Hepatic stellate cell (primary cell): ENCODE measurements at regions not wholly inside any gene's neighbourhood (a gene's known extent, or its start where the extent isn't known, plus 50 kb on each side); places are given as distances from the start of the nearest gene placed in this dataset.
"Not testable (repeated sequence)": the region's sequence is repeated elsewhere in the genome, so short reads cannot be mapped to it uniquely, and the experiment has no call there.

ENCODE experiments used
- DNase-seq: peaks from one replicate; pipeline ENCODE4 v3.0.0; 2011; ENCODE audit warnings: low spot score

DNA sequence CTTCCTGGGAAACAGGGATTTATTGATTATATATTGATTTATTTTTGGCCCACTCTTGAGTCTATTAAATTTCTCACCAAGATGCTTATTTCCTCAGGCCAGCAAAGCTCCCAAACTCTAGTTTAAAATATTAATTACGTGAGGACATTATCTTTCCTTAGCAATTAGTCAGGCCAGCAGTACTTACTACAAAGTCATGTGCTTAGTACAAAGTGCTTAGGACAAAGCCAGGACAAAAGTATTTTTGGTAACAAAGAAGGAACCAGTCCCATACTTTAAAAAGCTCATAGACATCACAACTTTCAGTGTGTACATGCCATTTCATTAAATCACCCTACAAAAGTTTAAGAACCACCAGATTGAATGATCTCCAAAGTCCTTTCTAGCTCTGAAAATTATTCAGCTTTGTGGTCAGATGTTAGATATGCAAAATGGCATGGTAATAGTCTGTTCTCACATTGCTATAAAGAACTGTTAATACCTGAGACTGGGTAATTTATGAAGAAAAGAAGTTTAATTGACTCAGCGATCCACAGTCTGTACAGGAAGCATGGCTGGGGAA is 94.7 kb upstream of the PWP1 start:
- no peak for DNase-seq

DNA sequence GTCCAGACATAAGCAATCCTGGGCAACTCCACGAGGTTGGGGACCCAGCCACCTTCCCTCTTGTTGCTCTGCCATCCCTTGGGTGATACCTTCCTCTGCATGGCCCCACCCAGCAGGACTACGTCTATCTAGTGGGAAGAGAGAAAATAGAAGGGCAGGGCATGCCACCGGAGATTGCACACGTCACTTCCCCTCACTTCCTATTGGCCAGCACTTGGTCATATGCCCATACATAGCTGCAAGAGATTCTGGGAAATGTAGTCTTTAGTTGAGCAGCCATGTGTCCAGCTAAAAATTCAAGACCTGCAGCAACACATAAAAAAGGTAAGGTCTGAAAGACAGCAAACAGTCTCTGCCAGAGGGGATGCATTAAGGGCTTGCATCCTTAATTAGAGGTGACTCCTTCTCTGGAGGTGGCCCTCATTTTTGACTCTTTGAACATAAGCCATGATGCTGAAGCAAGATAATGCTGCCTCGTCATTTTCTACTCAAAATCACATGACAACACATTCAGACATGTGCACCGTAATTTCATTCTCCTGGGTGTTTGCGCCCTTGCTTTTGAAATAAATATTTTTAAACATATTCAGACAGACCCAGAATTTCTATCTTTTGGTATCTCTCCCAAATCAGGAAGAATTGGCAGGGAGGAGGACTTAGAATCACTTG is 91.8 kb upstream of the PWP1 start:
- DNase-seq, result no peak

DNA sequence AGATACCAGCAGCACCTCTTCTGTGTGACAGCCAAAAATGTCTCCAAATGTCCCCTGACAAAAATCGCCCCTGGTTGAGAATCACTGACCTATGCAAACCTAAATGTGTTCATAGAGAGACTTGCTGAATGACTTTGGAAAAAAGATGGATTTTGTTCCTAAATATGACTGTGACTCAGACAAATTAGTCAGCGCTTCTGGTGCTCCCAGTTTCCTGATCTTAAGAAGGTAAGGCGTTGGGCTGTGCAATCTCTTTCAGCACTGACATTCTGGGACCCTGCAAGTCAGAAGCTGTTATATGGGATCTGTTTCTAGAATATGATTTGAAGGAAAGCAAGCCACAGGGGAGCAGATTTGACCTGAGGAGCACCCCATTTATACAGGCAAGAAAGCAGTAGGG is 90.6 kb upstream of the PWP1 start:
- no peak for DNase-seq

DNA sequence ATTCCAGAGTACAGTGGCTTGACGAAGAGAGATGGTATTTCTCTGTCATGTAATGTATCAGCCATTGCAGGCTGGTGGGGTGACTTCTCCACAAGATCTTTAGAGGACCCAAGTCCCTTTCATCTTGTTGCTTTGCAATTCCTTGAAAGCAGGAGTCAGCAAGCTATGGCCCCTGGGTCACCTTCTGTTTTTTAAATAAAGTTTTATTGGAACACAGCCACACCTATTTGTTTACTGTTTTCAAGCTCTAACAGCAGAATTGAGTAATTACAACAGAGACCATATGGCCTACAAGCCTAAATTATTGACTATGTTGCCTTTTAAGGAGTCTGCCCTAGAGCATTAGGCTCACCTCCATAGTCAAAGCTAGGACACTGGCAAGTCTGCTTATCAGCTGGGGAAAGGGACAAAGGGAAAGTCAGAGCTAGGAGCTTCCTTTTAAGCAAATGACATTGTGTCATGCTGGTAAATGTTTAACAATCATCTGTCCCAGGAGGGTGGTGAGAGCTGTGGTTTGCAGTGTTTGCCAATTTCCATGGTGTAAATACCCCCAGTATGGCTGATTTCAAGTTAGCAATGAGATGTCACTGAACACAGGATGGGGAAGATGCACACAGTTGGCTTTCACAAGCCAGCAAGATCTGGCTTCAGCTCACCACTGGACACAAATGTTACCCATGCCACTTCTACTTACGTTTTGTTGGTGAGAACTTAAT is 87.7 kb upstream of the PWP1 start:
- no peak for DNase-seq

DNA sequence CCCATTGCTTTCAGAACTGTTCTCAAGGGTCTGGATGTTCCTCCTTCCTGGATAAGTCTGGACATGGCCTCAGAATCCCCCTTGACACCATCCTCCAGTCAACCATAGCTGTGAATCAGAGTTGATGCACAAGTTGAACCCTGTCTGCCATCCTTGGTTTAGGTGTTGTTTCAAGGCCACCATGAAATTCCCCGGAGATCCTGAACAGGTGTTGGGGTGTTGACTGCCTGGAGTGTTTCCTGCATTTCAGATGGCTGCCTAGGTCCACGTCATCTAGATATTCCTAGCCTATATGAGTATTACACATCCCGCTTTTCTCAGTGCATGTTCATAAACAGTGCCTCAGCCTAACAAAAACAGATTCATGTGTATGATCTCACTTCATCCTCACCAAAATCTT is 86.7 kb upstream of the PWP1 start:
- no peak for DNase-seq

DNA sequence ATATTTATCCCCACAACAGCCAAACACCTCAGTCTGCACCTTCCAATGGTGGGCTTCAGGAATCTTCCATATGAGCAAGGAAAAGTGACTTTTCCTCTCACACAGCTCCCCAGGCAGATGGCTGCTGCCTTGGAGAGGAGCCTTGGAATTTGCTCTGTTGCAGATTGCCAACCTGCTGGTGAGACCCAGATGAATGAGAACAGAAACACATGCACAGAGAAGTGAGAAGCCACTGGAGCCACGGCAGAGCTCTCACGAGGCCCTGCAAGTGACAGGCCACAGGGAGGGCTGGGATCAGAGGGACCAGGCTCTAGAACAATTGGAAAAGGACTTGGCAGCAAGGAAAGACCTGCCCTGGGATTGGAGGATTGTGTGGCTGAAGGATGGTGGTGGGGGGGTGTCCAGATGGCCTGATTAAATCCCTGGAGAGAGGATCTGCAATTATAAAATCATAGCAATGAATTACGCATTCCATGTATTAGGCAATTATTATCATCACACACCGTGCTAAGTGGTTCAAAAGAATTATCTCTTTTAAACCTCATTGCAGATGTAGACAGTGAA is 84.9 kb upstream of the PWP1 start:
- DNase-seq, result no peak

DNA sequence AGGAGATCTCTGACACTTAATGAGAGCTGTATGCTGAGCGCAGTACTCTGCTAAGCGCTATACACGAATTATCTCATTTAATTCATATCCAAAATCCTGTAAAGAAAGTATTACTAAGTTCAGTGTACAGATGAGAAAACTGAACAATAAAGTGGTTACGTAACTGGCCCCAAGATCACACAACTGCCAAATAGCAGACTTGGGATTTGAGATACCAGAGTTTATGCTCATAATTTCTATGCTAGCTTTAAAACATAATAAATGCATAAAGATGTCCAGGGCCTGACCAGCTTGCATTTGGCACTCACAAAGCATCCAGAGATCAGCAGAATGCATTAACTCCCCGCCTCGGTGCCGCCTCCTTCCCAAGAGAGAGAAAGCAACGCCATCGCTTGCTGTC is 83.2 kb upstream of the PWP1 start:
- no peak for DNase-seq

DNA sequence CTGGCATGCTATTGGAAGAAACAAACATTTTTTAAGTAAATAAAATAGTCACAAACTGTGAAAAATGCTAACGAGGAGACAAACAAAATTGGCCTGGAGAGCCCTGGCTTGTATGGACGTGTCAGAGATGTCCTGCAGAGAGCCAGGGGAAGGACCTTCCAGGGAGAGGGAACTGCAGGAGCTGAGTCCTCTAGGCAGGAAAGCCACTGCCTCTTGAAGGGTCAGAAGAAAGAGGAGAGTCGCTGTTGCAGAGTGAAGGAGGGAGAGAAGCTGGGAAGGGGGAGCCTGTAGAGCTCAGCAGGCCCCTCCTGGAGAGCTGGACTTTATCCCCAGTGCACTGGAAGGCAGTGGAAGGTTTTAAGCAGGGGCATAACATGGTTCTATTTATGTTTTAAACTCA is 80.3 kb upstream of the PWP1 start:
- DNase-seq, result no peak

DNA sequence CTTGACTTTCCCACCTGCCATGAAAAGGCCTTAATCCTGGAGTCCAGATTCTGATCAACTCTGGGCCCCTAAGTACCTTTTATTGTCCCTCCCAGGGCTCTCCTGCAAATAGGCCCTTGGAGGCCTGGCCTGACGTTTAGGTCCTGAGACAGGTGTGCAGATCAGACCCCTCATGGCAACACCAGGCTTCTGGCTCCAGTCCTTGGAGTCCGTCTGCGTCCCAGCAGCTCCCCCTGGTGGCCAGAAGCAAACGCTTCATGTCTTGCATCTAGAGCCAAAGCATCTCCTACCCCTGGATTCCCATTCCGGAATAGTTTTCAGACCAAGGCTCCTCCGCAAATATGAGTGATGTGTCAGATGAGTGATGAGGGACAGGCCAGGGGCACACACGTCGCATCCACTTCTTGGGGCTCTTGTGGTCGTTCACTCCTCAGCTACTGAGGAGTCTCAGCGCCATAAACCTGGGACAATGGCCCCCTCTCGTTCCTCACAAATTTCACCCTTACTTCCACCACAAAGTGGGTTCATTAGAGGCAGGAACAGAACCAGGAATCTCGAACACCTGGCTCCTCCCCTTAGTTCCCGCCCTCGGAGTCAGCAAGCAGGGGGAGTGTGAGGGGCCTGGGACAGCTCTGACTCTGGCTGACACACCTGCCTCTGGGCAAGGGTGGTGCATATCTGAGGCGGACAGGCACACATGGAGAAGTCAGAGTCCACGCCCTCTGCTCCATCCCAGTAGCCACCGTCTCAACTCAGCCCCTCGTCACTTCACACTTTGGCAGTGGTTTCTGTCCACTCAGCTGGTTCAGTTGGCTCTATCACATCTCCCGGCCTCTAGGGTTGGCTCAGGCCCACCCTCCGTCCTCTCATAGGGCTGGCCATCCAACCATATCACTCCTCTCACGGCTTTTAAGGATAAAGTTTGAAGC is 77.9 kb upstream of the PWP1 start:
- peak; percentile 77 for DNase-seq

DNA sequence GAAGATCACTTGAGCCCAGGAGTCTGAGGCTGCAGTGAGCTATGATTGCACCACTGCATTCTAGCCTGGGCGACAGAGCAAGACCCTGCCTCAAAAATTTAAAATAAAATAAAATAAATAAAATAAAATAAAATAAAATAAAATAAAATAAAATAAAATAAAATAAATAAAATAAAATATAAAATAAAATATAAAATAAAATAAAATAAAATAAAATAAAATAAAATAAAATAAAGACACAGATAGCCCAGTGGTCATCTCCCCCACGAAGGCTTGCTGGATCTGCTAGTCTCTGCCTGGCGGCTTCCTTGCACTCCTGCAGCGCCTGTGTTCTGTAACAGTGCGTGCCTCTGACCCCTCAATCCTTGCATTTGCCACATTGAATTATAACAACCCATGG is 76.8 kb upstream of the PWP1 start:
- not testable (repeated sequence) for DNase-seq

DNA sequence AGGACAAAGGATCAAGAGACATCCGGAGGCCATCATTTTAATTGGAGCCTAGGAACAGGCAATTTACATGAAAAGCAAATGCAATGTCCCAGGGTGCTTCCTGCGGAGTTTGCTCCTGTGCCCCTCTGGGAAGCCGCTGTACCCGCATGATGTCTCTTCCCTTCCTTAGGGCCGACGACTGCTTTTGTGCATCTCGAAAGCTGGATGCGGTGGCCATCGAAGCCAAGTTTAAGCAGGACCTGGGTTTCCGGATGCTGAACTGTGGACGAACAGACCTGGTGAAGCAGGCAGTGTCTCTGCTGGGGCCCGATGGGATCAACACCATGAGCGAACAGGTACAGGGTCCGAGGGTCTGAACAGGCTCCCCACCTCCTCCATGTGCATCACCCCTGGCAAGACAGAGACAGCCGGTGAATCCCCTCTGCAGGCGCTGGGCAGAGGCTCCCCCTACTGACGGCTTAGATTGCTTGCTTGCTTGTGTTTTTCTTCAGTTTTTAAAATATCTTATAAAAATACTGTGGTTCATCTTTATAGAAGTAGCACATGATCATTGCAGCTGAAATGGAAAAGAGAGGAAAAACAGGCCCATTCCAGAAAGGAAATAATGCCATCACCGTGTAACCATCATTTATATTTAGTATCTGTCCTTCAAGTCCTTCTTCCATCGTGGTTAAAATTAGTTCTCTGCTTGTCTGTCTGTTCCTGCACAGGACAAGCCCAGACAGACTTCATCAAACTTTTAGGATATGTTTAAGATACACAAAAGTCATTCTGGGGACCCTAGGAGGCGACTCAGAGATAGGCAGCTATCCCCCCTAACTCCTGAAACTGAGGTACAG is 75.4 kb upstream of the PWP1 start:
- peak; percentile 37 for DNase-seq

DNA sequence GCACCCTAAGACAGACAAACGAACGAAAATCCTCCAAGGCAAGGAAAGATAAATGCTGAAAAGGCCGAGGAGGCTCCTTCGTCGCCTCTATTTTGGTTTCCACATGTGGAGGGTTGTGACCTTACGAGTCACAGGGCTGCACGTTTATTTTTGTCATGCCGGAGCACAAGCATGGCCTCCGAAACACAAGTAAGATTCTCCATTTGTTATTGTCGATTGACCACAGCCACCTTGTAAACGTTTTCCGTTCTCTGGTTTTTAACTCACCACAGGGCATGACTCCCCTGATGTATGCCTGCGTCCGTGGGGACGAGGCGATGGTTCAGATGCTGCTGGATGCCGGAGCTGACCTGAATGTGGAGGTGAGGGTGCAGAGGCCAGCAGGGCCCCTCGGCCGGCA is 73.1 kb upstream of the PWP1 start:
- DNase-seq, result no peak

DNA sequence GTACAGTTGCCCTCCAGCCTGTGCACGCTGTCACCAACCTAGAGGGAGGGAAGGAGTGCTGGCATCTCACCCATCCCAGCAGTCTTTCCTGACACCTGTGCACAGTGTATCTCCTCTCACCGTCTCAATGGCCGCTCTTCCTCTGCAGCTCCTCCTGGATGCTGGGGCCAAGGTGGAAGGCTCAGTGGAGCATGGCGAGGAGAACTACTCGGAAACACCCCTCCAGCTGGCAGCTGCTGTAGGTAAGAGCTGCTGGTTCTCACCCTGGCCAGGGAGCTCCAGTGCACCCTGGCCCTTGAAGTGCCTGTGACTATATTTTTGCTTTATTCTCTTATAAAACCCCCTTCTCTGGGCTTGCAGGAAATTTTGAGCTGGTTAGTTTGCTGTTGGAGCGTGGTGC is 68.7 kb upstream of the PWP1 start:
- DNase-seq, result no peak

DNA sequence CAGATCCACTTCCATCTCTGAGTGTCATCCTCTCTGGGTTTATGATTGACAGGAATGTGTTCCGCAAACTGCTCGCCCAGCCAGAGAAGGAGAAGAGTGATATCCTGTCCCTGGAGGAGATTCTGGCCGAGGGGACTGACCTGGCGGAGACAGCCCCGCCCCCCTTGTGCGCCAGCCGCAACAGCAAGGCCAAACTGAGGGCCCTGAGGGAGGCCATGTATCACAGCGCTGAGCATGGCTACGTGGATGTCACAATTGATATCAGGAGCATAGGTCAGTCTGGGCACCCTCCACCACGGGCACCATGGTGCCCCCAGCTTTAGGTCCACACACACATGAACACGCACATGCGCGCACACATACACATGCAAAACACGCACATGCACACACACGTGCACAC is 67.5 kb upstream of the PWP1 start:
- no peak for DNase-seq

DNA sequence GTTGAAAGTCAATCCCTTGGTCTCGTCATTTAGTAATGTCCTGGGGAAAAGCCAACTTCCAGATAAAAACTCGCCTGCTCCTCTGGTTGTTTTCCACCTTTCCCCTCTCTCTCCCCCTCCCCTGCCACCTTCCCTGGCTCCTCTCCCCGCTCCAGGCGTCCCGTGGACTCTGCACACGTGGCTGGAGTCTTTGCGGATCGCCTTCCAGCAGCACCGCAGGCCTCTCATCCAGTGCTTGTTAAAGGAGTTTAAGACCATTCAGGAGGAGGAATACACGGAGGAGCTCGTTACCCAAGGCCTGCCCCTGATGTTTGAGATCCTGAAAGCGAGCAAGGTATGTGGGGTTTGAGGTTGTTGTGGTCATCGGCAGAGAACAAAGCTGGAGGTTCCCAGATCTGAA is 65.8 kb upstream of the PWP1 start:
- DNase-seq, result no peak

DNA sequence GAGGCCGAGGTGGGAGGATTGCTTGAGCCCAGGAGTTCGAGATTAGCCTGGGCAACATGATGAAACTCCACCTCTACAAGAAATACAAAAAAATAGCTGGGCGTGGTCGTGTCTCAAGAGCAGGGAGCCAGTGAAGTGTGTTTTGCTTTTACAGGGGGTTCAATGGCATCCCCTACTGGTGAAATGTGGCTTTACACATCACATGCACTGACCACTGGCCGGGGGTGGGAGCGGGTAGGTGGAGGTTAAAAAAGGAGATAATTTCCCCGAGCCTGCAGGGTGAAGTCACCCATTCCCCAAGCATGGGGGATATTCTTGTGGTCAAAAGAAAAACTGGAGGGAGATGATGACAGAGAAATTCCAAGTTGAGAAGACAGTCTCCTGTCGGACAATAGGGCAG is 63.6 kb upstream of the PWP1 start:
- DNase-seq, result no peak

DNA sequence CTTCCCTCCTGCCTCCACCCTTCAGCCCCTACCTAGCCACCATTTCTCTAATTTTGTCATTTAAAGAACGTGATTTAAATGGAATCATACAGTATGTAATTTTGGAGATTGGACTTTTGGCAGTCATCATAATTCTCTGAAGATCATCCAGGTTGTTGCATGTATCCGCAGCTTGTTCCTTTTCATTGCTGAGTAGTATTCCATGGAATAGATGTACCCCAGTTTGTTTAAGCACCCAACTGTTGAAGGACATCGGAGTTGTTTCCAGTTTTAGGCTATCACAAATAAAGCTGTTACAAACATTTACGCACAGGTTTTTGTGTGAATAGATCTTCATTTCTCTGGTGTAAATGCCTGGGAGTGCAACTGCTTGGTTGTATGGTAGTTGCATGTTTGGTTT is 61.1 kb upstream of the PWP1 start:
- no peak for DNase-seq

DNA sequence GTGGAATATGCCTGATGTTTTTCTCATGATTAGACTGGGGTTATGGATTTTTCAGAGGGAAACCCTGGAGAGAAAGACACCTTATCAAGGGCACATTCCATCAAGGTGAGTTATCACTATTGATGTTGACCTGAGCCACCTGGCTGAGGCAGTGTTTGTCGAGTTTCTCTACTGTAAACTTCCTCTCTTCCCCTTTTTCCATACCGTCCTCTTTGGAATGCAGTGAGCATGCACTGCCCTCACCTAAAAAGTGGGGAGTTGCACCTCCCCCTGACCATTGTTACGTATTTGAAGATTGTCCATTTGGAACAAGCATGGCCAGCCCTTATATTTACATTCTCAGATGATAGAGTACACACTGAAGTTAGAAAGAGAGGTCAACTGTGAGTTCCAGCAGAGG is 53.9 kb upstream of the PWP1 start:
- DNase-seq, result no peak

DNA sequence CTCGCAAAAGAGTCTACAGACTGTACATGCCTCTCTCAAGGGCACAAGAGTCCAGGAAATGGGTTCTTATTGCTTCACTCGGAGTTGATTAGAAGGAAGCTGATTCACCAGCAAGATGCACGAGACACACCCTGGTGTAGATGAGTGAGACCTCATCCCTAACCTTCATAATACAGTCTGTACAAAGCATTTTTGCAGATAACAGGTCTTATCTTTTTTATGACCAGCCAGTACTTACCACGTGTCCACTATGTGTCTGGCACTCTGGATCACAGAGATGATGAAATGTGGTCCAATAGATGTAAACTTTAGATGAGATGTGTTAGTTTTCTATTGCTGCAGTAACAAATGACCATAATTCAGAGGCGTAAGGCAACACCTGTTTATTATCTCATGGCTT is 53.4 kb upstream of the PWP1 start:
- no peak for DNase-seq

DNA sequence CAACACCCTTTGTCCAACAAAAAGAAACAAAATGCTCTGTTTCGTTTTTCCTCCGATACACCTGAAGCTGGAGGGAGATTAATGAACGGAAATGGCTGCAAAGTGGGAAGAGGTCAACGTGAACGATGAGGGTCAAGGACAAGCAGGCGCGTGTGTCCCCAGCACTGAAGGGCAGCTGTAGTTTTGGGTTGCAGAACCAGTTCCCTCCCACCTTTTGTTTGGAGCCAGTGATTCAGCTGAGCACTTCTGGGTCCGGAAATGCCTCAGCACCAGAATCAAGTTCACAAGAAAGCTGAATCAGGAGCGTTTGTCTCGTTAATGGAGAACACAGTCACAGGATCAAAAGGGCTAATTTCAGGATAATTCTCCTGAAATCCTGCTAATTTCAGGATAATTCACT is 51.1 kb upstream of the PWP1 start:
- no peak for DNase-seq

DNA sequence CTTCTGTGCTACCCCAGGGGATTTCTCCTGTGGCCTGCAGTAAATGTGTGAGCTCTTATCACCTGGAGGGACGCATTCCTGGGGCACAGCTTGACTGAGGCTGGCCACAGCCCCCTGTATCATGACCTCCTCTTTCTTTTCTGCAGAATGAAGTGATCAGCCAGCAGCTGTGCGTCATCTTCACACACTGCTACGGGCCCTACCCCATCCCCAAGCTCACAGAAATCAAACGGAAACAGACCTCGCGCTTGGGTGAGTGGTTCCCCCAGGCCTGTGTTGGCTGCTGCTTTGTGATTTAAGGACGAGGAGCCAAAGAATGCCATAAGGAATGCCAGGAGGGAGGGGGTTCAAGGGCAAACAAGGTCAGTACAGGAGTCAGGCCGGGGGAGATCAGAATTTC is 50.5 kb upstream of the PWP1 start:
- DNase-seq, result no peak
